CD4-positive, alpha-beta T cell treated with Interleukin-12 subunit alpha and Interleukin-12 subunit beta, for 1 hour (primary cell): ENCODE measurements at regions not wholly inside any gene's neighbourhood (a gene's known extent, or its start where the extent isn't known, plus 50 kb on each side); places are given as distances from the start of the nearest gene placed in this dataset.
"Not testable (repeated sequence)": the region's sequence is repeated elsewhere in the genome, so short reads cannot be mapped to it uniquely, and the experiment has no call there.

Experiments
- DNase-seq: peaks from one replicate; pipeline ENCODE4 v3.0.0-alpha.2; 2020

DNA sequence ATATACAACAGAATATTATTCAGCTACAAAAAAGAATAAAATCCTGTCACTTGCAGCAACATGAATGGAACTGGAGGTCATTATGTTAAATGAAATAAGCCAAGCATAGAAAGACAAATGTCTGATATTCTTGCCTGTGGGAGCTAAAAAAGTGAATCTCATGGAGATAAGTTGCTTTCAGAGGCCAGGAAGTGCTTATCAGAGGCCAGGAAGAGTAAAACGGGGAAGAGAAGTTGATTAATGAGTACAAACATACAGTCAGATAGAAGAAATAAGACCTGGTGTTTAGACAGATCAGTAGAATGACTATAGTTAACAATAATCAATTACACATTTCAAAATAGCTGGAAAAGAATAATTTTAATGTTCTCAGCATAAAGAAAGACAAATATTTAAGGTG, 54.4 kb upstream of the CPHXL start:
- no peak for DNase-seq

DNA sequence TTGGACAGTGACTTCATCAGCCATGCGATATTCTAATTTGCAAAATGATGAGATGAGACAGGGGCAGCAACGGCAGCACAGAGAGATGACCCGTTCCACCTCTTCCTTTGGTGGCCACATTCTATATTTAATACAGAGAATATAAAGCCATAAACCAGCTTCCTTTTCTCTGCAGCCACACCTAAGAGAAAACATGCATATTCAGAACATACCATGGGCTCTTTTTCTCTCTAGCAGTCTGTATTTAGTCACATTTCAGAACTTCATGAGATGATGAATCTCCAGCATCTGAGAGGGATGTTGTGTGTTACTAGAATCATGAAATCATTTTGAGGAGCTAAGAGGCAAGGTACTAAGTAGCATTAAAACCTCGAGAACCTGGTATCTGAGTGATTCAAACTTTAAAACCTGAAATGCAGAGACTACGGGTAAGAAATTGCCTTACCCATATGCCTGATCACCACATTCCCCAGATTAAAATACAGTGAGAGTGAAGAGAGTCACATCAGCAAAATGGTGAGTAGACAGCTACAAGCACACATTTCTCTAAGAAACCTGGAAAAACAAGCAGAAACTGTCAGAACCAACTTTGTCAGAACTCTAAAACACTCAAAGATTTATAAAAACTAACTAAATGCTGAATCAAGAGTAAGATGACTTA, 55.5 kb upstream of the CPHXL start:
- DNase-seq: no peak

DNA sequence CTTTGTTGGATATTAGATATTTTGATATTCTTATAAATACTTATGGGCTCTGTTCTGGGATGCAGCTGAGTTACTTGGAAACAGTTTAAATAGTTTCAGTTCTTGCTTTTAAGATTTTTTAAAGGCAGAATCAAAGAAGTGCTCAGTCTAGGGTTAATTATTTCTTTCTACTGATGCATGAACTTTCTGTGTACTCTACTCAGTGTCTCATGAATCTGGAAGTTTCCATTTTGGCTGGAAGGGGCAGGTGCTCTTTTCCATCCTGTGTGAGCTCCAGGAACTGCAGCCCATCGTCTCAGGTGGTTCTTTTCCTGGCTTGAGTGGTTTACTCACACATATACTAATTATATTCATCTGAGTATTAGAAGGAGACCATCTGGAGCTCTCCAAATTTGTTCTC, 61.1 kb upstream of the CPHXL start:
- DNase-seq: no peak

DNA sequence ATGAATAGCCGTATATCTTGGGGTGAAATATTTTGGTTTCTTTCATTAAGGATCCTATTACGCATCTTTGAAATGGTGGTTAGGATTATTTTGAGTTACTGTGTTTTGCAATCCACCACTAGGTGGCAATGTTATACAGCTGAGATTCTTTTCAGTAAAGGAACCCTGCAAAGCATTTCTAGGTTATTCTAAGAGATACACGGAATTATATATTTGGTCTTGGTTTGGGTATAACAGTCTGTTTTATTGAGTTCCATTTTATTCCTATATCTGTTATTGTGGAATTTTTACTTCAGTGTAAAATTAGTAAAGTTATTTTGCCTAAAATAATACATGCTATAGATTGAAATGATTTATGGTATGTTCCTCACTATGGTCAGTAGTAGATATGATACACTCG, 62.9 kb upstream of the CPHXL start:
- DNase-seq: peak; percentile 52

DNA sequence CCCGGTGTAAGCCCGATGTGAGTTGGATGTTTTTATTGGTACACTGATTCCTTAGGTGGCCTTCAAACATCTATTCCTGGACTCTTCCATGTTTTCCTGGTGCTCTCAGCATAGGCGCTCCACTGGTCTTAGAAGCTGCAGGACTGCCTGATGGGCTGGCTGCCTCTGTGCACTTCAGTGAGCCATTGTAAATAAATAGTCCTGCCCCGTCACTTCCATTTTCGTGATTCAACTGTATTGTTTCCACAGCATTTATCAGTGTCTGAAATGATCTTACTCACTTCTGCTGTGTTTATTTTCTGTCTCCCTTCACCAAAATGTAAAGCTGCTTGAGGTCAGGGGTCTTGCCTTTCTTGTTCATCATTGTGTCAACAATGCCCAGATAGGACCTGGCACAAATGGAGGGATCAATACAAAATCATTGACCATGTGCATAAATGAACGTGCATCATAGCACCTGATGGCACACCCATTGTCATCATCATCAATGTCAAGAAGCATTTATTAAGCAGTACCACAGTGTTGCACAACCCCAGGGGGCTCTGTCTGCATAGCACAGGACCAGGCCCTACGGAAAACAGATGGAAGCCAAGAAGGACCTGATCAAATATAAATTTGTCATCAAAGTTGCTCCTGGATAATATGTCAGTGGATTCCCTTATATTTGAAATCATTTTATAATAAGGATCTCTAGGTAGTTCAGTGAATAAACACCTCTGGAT, 66.6 kb upstream of the CPHXL start:
- no peak for DNase-seq

DNA sequence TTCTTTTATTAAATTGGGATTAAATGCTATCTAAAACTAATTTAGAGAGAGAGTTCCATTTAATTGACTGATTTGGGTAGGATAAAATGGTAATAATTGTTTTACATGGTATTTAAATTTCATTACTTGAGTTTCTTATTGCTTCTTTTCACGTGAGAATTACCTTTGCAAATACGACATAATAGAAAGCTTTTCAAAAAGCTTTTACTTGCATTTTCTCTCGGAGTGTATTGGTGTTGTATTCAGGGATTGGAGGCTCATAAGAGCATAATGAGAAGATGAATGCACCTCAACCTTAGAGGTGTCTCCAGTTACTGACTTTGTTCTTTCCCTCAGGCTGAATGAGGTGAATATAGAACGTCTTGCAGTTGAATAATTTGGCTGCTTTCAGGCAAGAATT, 67.4 kb upstream of the CPHXL start:
- DNase-seq: no peak

DNA sequence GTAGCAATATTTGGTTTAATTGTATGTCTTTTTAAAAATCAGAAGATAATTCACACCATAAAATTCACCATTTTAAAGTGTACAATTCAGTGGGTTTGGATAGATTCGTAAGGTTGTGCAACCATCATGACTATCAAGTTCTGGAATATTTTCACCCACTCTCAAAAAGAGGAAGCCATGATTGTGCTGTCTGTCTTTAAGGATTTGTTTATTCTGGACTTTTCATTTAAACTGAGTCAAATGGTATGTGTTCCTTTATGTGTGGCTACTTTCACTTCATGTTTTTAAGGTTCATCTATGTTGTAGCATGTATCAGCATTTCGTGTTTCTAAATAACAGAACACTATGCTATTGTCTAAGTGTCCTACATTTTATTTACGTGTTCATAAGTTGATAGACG, 68.1 kb upstream of the CPHXL start:
- no peak for DNase-seq

DNA sequence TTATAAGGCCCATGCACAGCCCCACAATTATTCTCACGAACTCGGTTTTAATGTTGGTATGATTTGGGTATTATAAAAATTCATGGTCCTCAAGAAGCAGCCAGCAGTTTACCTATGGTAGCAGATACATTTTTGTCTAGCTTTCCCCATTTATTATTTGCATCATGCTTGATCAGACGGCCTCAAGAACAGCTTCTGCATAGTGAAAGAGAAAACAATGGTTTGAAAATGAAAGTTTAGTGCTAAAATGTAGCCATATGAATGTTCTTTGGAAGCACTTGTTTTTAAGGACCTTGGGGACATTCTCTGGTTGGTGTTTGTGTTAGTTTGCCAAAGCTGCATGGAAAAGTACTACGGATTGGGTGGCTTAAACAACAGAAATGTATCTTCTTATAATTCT, 72.4 kb upstream of the CPHXL start:
- no peak for DNase-seq

DNA sequence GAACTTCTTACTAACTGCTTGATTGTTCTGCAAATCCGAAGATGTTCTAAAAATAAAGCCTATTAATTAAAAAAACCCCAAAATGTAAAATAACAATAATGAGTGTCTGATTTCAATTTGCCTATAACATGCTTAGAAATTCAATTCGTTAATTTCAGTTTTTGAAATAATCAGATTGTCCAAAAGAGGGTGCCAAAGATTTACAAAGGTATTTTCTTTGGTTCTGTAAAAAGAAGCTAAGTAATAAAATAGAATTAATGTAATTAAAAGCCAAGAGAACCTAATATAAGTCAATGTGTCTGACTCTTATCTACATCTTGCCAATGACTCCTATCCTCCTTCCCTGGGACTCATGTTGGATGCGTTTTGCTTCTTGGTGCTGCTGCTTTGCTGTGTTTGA, 75.0 kb upstream of the CPHXL start:
- no peak for DNase-seq

DNA sequence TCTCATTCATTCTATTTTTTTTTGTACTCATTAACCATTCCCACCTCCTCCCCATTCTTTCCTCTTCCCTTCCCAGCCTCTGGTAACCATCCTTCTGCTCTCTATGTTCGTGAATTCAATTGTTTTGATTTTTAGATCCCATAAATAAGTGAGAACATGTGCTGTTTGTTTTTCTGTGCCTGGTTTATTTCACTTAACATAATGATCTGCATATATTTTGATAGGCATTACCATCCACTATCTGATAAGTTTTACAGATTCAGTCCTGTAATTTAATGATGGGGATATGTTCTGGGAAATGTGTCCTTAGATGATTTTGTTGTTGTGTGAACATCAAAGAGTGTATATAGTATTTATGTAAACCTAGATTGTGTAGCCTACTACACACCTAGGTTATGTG, 77.5 kb upstream of the CPHXL start:
- no peak for DNase-seq

DNA sequence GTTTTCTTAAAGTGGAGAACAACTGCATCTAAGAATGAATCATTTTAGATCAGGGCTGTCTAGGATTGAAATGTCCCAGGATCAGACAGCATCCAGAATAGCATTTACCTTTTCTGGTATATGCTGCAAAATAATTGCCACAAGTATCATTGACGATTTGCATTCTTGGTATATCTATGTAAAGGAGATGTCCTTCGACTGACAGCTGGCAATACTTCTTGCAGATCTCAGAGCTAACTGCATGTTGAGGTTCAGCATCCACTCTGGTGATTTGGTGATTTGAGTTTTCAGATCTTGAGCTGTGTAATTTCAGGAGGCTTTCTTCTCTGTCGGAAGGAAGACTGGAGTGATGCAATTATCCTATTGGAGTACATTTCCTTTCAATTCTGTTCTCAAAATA, 78.1 kb upstream of the CPHXL start:
- DNase-seq: no peak

DNA sequence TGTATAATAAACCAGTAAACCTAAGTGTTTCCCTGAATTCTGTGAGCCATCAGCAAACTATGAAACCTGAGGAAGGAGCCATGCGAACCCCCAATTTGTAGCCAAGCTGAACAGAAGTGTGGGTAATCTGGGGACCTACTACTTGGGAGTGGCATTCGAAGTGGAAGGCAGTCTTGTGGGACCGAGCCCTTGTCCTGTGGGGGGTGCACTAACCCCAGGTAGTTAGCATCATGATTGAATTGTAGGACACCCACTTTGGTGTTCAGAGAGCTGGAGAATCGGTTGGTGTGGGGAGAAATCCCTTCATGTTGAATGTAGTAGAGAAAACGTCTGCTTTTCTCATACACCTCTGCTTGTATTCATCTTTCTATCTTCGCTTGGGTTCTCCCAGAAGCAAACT, 79.7 kb upstream of the CPHXL start:
- DNase-seq: no peak

DNA sequence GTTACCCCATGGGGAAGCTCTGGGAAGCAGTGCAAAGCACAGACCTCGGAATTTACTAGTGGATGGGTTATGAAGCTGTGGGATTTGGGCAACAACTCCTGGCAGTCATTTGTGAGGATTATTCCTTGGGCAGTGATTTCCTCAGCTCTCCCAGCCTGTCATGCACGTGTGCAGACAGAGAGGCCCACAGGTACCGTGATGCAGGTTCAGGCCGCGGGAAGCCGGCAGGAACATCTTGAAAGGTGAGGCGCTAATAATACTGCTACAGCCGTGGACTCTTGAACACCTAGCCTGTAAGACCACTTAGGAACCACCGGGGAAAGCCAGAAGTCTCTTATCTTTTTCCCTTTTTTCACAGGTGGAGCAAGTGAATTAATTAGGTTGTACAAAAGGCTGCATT, 80.2 kb upstream of the CPHXL start:
- no peak for DNase-seq

DNA sequence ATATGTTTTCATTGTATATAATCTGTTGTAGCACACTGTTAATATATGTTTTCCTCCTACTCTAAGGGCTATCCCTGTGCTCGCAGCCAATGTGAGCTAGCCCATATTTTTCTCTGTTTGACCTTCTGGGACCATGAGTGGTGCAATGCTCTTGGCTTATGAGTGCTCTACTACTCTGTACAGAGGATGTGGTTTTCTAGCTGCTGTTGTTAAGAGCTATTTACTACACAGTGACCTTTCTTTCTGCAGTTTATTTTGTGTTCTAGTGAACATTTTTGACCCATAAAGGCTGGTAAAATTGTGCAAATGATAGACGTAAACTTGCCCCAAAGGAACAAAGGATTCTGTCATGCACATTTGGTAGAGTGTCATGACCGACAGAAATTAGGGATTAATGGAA, 84.1 kb upstream of the CPHXL start:
- DNase-seq: no peak

DNA sequence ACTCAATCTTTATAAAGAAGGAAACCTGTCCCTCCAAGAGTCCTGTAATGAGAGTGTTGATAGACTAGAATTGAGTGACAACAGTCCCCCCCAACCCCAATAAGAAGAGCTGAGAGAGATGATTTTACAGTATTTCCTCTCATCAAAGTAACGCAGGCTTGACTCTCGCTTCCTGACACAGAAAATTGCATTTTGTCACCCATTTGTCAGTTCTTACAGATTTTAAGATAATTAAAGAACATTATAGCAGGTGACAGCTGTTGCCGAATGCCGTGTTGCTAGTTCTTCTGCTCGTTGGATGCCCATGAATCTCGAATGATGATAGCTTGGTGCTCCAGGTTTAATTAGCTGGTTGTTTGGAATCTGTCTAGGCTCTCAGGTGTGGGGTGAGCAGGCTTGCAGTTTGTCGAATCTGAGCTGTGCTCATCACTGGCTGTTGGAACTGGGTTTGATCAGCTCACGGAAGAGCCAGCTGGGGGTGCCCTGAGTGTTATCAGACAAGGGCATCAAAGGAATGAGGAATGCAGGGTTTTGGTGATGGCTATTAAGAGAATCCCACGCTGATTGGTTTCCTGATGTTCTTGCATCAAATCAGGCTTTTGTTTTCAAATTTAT, 84.8 kb upstream of the CPHXL start:
- no peak for DNase-seq

DNA sequence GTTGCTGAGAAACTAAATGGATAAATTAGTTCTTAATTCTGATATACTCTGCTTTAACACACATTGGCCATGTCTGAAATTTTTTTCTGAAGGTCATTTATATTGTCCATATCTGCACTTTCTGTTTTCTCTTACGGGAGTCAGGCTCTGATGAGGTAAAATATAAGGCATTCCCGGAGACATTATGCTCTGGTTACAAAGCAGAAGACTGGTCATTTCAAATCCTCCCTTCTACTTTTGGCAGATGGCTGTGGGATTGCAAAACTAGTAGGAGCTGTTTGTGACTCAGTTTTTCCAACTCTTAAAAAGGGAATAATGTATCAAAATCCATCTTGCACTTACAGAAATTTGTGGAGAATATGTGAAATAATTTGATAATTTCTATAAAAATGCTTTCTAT, 92.2 kb upstream of the CPHXL start:
- no peak for DNase-seq

DNA sequence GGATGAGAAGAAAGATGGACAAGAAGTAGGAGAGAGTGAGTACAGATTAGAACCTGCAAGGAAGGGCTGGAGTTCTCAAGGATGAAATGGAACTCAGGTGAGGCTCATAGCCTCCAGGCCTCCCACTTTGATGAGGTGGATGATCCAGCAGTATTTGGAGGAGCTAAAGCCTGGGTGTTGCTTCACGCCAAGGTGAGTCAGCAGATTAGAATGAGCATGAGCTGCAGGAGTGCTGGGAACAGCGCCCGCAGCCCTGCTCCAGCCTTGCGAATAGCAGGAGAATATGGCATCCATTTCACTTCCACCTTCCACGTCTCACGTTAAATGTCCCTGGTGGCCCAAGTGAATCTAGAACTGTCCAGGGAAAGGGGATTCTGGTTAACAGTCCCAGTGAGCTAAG, 94.4 kb upstream of the CPHXL start:
- DNase-seq: no peak

DNA sequence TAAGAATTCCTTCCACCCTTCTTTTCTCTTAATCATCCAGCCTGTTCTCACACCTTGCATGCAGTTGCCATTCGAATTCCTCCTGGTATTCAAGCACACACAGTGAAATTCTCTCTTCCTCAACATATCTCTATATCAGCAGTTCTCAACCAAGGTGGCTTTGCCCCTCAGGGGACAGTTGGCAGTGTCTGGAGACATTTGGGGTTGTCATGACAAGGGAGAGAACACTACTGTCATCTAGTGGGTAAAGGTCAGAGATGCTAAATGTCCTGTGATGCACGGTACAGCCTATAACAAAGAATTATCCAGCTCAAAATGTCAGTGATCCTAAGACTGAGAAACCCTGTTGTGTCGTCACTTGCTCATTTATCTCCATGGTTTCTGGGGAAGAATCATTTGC, 94.8 kb upstream of the CPHXL start:
- DNase-seq: no peak

DNA sequence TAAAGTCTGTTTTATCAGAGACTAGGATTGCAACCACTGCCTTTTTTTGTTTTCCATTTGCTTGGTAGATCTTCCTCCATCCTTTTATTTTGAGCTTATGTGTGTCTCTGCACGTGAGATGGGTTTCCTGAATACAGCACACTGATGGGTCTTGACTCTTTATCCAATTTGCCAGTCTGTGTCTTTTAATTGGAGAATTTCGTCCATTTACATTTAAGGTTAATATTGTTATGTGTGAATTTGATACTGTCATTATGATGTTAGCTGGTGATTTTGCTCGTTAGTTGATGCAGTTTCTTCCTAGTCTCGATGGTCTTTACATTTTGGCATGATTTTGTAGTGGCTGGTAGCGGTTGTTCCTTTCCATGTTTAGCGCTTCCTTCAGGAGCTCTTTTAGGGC, 99.5 kb upstream of the CPHXL start:
- DNase-seq: not testable (repeated sequence)

DNA sequence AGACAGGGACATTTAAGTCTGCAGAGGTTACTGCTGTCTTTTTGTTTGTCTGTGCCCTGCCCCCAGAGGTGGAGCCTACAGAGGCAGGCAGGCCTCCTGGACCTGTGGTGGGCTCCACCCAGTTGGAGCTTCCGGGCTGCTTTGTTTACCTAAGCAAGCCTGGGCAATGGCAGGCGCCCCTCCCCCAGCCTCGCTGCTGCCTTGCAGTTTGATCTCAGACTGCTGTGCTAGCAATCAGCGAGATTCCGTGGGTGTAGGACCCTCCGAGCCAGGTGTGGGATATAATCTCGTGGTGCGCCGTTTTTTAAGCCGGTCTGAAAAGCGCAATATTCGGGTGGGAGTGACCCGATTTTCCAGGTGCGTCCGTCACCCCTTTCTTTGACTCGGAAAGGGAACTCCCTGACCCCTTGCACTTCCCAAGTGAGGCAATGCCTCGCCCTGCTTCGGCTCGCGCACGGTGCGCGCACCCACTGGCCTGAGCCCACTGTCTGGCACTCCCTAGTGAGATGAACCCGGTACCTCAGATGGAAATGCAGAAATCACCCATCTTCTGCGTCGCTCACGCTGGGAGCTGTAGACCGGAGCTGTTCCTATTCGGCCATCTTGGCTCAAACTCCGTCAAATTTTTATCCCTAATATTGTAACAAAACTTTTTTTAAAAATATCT, 101.2 kb upstream of the CPHXL start:
- not testable (repeated sequence) for DNase-seq

DNA sequence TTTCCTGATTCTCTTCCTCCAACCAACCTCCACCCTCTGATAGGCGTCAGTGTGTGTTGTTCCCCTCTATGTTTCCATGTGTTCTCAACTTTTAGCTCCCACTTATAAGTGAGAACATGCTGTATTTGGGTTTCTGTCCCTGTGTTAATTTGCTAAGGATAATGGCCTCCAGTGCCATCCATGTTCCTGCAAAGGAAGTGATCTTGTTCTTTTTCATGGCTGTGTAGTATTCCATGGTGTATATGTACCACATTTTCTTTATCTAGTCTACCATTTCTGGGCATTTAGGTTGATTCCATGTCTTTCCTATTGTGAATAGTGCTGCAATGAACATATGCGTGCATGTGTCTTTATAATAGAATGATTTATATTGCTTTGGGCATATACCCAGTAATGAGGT, 107.1 kb upstream of the CPHXL start:
- not testable (repeated sequence) for DNase-seq

DNA sequence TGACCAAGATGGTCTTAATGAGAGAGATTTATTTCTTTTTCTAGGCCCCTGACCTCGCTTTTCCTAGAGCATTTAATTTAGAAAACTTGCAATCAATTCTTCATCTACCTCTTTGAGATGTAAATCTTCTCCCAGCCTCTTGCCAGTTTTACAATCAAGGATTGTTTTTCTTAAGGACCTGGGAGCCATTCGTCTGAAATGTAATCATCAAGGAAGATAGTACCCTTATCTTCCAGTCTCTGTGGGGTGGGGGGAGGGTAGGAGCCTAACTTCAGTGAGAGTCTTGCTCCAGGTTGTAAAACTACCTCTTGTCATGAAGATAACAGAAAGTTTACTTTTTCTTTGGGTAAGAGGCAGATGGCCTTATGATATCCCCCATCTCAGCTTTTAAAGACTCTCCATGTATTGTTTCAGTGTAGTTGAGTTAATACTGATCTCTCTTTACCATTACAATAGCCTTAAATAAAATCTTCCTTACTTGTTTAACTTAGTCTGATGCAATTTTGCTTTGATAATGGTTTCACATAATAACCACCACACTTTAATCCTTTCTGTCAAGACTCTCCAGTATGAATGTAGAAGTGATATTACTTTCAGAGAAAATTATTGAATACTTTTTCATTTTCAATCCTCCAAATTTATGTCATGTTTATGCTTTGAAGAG, 110.2 kb upstream of the CPHXL start:
- DNase-seq: no peak

DNA sequence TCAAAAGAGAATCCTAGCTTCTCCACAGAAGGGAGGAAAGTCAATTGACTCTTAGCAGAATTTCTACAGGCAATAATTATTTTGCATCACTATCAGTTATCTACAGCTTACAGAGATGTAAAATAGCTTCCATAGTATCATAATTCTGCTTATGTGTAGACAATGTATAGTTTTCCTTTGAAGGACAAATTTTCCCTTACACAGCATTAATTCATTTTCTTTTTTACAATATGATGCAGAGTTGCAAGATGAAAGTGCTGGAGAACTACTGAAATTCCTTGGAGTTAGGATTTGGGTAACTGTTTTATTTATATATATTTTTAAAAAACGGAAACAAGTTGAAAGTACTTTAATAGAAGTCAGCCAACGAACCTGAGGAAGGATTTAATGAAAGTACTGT, 111.0 kb upstream of the CPHXL start:
- no peak for DNase-seq

DNA sequence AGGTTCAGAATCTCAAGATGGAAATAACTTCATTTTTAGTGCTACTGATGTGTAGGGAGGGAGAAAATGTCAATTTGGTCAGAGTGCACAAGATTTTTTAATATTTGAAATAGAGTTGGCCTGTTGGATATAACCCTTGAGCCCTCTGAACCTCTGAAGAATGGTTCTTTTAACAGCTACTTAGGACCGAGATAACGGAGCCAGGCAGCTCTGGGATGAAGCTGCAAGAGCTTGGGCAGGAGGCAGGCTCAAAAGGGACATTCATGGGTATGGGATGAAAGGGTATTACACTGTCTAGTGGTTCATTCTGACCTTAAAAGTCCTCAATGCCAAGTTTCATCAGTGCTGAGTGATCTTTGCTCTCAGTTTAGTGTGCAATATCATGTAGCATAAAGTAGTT, 111.4 kb upstream of the CPHXL start:
- DNase-seq: no peak
